Osteocyte (in vitro differentiated cells): ENCODE measurements at regions not wholly inside any gene's neighbourhood (a gene's known extent, or its start where the extent isn't known, plus 50 kb on each side); places are given as distances from the start of the nearest gene placed in this dataset.

Experiments used
- DNase-seq: peaks from one replicate; pipeline ENCODE4 v3.0.0; 2021; ENCODE audit warnings: mixed read lengths; ENCODE audit not compliant: unreplicated experiment; ENCODE audit errors: extremely low spot score
- H3K27ac Mint-ChIP-seq: one replicate; pipeline ENCODE4 v1.8.0; 2021; ENCODE audit warnings: mild to moderate bottlenecking, mixed read lengths; ENCODE audit not compliant: unreplicated experiment
- H3K27me3 Mint-ChIP-seq: one replicate; pipeline ENCODE4 v1.8.0; 2021; ENCODE audit warnings: mixed read lengths; ENCODE audit not compliant: unreplicated experiment
- H3K36me3 Mint-ChIP-seq: one replicate; pipeline ENCODE4 v1.8.0; 2021; ENCODE audit warnings: mixed read lengths; ENCODE audit not compliant: unreplicated experiment
- H3K4me1 Mint-ChIP-seq: one replicate; pipeline ENCODE4 v1.8.0; 2021; ENCODE audit warnings: mixed read lengths; ENCODE audit not compliant: unreplicated experiment
- H3K4me3 Mint-ChIP-seq: one replicate; pipeline ENCODE4 v1.8.0; 2021; ENCODE audit warnings: mild to moderate bottlenecking, moderate library complexity, mixed read lengths; ENCODE audit not compliant: unreplicated experiment
- H3K9me3 Mint-ChIP-seq: one replicate; pipeline ENCODE4 v1.8.0; 2021; ENCODE audit warnings: mixed read lengths; ENCODE audit not compliant: unreplicated experiment
- TF ChIP-seq, protein P1 (sequence below): fragments of 200-600 bp; sonication (generic); IDR thresholded peaks from 2 replicates; pipeline ENCODE4 v1.5.0; 2021; ENCODE audit warnings: antibody characterized with exemption, mild to moderate bottlenecking, moderate library complexity

DNA sequence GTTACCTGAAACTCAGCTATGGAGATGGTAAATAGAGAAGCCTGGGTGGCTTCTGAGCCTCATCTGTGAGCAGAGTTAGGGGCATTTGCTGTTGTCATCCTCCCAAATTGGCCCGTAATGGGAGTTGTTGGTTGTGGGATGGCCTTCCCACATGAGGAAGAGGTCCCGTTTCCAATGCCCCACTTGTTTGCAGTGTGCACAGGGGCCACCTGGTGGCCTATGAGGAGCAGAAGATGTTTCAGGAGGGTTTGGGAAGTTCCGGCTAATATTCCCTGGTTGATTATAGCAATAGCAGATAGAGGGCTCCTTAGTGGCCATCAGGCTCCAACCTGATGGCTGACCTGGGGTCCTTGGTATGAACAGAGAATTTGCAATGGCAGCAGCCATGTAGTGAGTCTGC is 1546.5 kb downstream of the OTOL1 start:
- no peak for DNase-seq
- H3K4me3 Mint-ChIP-seq: no peak overlapping the region
- TF ChIP-seq, protein P1, sequence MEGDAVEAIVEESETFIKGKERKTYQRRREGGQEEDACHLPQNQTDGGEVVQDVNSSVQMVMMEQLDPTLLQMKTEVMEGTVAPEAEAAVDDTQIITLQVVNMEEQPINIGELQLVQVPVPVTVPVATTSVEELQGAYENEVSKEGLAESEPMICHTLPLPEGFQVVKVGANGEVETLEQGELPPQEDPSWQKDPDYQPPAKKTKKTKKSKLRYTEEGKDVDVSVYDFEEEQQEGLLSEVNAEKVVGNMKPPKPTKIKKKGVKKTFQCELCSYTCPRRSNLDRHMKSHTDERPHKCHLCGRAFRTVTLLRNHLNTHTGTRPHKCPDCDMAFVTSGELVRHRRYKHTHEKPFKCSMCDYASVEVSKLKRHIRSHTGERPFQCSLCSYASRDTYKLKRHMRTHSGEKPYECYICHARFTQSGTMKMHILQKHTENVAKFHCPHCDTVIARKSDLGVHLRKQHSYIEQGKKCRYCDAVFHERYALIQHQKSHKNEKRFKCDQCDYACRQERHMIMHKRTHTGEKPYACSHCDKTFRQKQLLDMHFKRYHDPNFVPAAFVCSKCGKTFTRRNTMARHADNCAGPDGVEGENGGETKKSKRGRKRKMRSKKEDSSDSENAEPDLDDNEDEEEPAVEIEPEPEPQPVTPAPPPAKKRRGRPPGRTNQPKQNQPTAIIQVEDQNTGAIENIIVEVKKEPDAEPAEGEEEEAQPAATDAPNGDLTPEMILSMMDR: peak; percentile 38
- peaks cover 5% of the 10 kb centered on the region for H3K9me3 Mint-ChIP-seq
- H3K36me3 Mint-ChIP-seq: no peaks in the 10 kb centered on the region
- H3K27me3 Mint-ChIP-seq: no peaks in the 10 kb centered on the region
- H3K4me1 Mint-ChIP-seq: no peaks in the 10 kb centered on the region
- H3K27ac Mint-ChIP-seq: no peak overlapping the region

DNA sequence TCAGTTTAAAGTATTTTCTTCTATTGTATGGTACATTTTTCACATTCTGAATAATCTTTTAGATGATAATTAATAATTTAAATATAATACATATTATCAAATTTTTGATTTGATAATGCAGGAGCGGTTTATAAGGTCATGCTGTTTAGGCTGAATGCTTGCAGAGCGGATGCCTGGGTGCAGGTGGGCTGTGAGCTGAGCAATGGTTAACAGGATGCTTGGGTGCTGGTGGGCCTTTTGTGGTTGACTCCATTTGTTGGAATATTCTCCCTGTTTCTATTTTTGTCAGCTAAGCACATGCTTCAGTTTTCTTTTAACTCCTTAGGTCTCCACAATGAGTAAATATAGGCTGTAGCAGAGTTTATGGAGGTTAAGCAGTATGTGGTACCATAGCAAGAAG is 1549.3 kb downstream of the OTOL1 start:
- TF ChIP-seq, protein P1: no peak
- Mint-ChIP-seq H3K4me3 (no peak overlapping the region), H3K27me3 (no peaks in the 10 kb centered on the region), H3K27ac (no peak overlapping the region), H3K4me1 (no peaks in the 10 kb centered on the region), H3K9me3 (peaks cover 5% of the 10 kb centered on the region), H3K36me3 (no peaks in the 10 kb centered on the region)
- DNase-seq: no peak

DNA sequence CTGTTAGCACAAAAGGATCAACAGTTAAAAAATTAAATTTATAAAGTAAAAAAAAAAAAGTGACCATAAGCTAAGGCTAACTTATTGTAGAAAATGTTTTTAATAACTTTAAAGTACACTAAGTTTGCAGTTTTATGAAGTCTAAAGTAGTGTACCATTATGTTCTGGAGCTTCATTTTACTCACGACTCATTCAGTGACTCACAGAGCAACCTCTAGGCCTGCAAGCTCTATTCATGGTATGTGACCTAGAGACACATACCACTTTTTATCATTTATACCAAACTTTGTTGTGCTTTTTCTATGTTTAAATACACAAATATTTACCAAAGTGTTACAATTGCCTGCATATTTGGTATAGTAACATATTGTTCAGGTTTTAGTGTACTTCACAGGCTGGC is 1552.3 kb downstream of the OTOL1 start:
- Mint-ChIP-seq H3K9me3 (no peaks in the 10 kb centered on the region), H3K4me1 (no peaks in the 10 kb centered on the region), H3K27me3 (no peaks in the 10 kb centered on the region), H3K27ac (no peak overlapping the region), H3K36me3 (no peaks in the 10 kb centered on the region), H3K4me3 (no peak overlapping the region)
- no peak for DNase-seq
- TF ChIP-seq, protein P1: no peak

DNA sequence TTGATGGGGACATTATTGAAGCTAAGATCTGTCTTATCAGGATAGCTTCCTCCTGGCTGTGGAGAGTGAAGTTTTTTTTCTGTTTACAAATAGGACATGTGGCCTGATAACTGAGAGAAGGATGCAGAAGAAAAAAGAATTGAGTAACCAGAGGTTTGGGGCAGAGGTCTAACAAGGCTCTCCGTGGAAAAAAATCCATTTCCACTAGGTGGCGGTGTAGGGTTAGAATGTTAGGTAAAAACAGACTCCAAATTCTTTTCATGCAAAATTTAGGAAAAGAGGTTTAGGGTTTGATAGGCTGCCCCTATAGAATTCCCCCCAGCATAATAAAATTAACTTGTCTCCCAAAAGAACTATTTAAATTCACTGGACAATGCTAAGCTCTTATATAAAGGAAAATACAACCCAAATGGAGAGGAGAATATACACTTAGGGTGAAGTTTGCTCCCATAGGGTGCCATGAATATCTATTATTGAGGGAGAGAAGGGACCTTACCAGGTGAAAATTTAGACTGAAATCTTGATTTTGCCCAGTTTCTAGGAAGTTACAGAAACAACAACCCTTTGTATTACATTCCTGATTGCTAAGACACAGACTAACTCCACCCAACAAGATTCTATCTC is 1560.4 kb downstream of the OTOL1 start:
- no peak for DNase-seq
- Mint-ChIP-seq H3K27me3 (no peaks in the 10 kb centered on the region), H3K9me3 (no peaks in the 10 kb centered on the region), H3K27ac (no peak overlapping the region), H3K4me1 (no peaks in the 10 kb centered on the region), H3K36me3 (no peaks in the 10 kb centered on the region), H3K4me3 (no peak overlapping the region)
- TF ChIP-seq, protein P1: peak; percentile 75

DNA sequence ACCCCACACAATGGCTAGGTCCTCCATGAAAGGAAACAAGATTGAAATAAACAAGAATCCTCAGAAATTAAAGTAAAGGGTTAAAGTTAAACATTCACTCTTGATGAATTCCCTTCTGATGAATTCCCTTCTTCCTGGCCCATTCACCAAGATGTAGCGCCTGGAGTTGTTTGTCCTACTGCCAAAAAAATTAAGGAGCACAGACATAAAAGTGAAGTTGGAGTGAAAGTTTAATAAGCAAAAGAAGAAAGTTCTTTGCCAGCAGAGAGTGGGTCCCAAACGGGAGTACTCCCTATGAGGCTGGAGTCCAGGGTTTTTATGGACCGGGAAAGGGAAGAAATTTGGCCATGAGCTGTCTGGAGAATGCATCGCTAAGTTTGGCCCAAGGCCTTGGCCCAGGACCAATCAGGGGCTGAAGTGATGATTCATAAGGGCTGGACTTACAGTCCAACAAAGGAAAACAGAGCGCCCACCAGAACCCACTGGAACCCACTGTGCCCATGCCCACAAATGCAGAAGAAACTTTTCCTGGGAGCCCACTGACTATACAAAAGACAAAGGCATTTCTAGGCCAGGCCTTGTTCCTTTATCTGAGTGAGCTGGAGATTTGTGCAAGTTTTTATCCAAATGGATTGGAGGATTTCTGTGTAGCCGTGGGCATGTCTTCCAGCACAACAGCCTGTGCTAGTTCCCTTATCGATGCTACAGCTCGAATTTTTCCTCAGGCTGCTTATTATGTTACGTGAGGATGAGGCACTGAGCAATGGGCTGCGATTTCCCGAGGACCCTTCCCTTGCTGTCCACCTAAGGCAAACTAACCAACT is 1561.6 kb downstream of the OTOL1 start:
- H3K36me3 Mint-ChIP-seq: no peaks in the 10 kb centered on the region
- no peak overlapping the region for H3K4me3 Mint-ChIP-seq
- no peak for DNase-seq
- TF ChIP-seq, protein P1: no peak
- H3K9me3 Mint-ChIP-seq: no peaks in the 10 kb centered on the region
- H3K4me1 Mint-ChIP-seq: no peaks in the 10 kb centered on the region
- no peak overlapping the region for H3K27ac Mint-ChIP-seq
- no peaks in the 10 kb centered on the region for H3K27me3 Mint-ChIP-seq
